ENCODE measurements at regions not wholly inside any gene's neighbourhood (a gene's known extent, or its start where the extent isn't known, plus 50 kb on each side); places are given as distances from the start of the nearest gene placed in this dataset.
"Not testable (repeated sequence)": the region's sequence is repeated elsewhere in the genome, so short reads cannot be mapped to it uniquely, and the experiment has no call there.

DNA sequence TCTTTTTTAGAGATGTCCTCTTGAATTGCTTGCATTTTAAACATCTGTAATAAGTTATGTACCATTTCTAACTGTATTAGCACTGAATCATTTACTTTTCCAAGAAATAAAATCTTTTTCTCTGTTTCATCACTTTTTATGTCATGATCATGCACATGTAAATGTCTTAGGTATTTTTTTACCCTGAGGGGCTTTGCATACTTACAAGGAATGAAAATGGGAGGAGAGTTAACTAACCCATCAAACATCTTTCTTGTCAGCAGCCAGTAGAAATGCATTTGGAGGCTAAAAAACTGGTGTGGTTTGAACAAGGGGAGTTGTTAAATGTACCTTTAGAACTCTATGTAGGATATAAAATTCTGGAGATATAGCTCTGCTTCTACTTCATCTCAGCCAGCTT is 1080.3 kb downstream of the GALC start:
- Histone ChIP-seq H3K79me2 (ENCODE audit: control insufficient read depth, insufficient read depth, low read length) (no peaks in the 10 kb centered on the region), H3K4me2 (ENCODE audit: insufficient read depth, low read length) (no peak overlapping the region), H3K27ac (ENCODE audit: insufficient read depth, low read depth, low read length) (no peak overlapping the region), H4K20me1 (replicated peaks; ENCODE audit: control insufficient read depth, extremely low read depth, insufficient read depth, low read length) (no peaks in the 10 kb centered on the region), H3K9me1 (replicated peaks; ENCODE audit: control insufficient read depth, extremely low read depth, insufficient read depth, low read length) (no peaks in the 10 kb centered on the region), H3K4me1 (ENCODE audit: control insufficient read depth, extremely low read depth, insufficient read depth, low read length) (no peaks in the 10 kb centered on the region), H3K9ac (replicated peaks; ENCODE audit: extremely low read depth, insufficient read depth, low read length) (no peak overlapping the region), H3K36me3 (ENCODE audit: control insufficient read depth in 2 of 2, extremely low read depth in 1 of 2, insufficient read depth in 2 of 2, low read length in 2 of 2) (no peaks in the 10 kb centered on the region), H2AFZ (ENCODE audit: low read depth, low read length) (no peak overlapping the region), H3K4me3 (replicated peaks in 1 of 3; ENCODE audit: insufficient read depth in 1 of 3, low read depth in 1 of 3, low read length in 3 of 3) (no peak overlapping the region), H3K27me3 (ENCODE audit: control insufficient read depth in 2 of 2, insufficient read depth in 2 of 2, low read length in 2 of 2) (no peaks in the 10 kb centered on the region), H3K9me3 (replicated peaks; ENCODE audit: control insufficient read depth, insufficient read depth, low read length) (peaks cover 3% of the 10 kb centered on the region)
- dilution Hi-C loops (cut with MboI; ENCODE audit: extremely low pct_ligation_motif_present, low sequenced_read_pairs): no loop called here
- no peak for DNase-seq (ENCODE audit: low read depth, low spot score)
- ChIA-PET POLR2A (no interaction called here), CTCF (no interaction called here)
- no TSS peak for BruUV-seq (replicated peaks)
- no peak for TF ChIP-seq EZH2 (IDR thresholded peaks at IDR 0.05; ENCODE audit: borderline replicate concordance, low read depth, low read length, severe bottlenecking)
- TF ChIP-seq GATA2 (IDR thresholded peaks at IDR 0.05; ENCODE audit: insufficient read depth, insufficient read length, low read depth, low read length): no peak
- no peak for TF ChIP-seq POLR2A (IDR thresholded peaks at IDR 0.05; ENCODE audit: low read depth, low read length)
- no peak for TF ChIP-seq JUN (IDR thresholded peaks at IDR 0.05; ENCODE audit: borderline replicate concordance, insufficient read depth, insufficient read length, low read depth)
- intact Hi-C loops (cut with micrococcal nuclease): no loop called here
- no peak for FAIRE-seq

DNA sequence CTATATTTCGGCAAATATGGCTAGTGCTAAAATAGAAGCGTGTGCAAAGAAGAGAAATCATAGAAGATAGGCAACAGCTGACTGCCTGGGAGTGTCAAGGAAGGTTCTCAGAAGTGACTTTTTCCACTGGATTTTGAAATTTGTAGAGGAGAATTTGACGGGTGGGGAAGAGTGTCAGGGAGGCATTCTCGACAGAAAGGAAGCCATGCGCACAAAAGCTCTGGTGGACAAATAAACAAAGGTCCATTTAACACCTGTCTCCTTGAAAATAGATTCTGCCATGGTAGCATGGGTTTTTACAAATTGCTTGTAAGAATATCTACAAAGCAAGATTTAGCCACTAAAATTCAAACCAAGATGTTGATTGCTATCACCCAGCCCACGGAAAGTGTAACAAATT is 1081.5 kb downstream of the GALC start:
- no peak overlapping the region for H3K27ac ChIP-seq (ENCODE audit: insufficient read depth, low read depth, low read length)
- H3K9me1 ChIP-seq (replicated peaks; ENCODE audit: control insufficient read depth, extremely low read depth, insufficient read depth, low read length): no peaks in the 10 kb centered on the region
- TF ChIP-seq EZH2 (IDR thresholded peaks at IDR 0.05; ENCODE audit: borderline replicate concordance, low read depth, low read length, severe bottlenecking): no peak
- ChIA-PET POLR2A (no interaction called here), CTCF (no interaction called here)
- H3K9me3 ChIP-seq (replicated peaks; ENCODE audit: control insufficient read depth, insufficient read depth, low read length): peaks cover 3% of the 10 kb centered on the region
- no peaks in the 10 kb centered on the region for H3K36me3 ChIP-seq (ENCODE audit: control insufficient read depth in 2 of 2, extremely low read depth in 1 of 2, insufficient read depth in 2 of 2, low read length in 2 of 2)
- no peaks in the 10 kb centered on the region for H3K27me3 ChIP-seq (ENCODE audit: control insufficient read depth in 2 of 2, insufficient read depth in 2 of 2, low read length in 2 of 2)
- H3K4me1 ChIP-seq (ENCODE audit: control insufficient read depth, extremely low read depth, insufficient read depth, low read length): no peaks in the 10 kb centered on the region
- no TSS peak for BruUV-seq (replicated peaks)
- no peaks in the 10 kb centered on the region for H3K79me2 ChIP-seq (ENCODE audit: control insufficient read depth, insufficient read depth, low read length)
- H2AFZ ChIP-seq (ENCODE audit: low read depth, low read length): no peak overlapping the region
- intact Hi-C loops (cut with micrococcal nuclease): no loop called here
- no peak for DNase-seq (ENCODE audit: low read depth, low spot score)
- no peak overlapping the region for H3K9ac ChIP-seq (replicated peaks; ENCODE audit: extremely low read depth, insufficient read depth, low read length)
- dilution Hi-C loops (cut with MboI; ENCODE audit: extremely low pct_ligation_motif_present, low sequenced_read_pairs): no loop called here
- H3K4me3 ChIP-seq (replicated peaks in 1 of 3; ENCODE audit: insufficient read depth in 1 of 3, low read depth in 1 of 3, low read length in 3 of 3): no peak overlapping the region
- no peaks in the 10 kb centered on the region for H4K20me1 ChIP-seq (replicated peaks; ENCODE audit: control insufficient read depth, extremely low read depth, insufficient read depth, low read length)
- H3K4me2 ChIP-seq (ENCODE audit: insufficient read depth, low read length): no peak overlapping the region
- no peak for FAIRE-seq

DNA sequence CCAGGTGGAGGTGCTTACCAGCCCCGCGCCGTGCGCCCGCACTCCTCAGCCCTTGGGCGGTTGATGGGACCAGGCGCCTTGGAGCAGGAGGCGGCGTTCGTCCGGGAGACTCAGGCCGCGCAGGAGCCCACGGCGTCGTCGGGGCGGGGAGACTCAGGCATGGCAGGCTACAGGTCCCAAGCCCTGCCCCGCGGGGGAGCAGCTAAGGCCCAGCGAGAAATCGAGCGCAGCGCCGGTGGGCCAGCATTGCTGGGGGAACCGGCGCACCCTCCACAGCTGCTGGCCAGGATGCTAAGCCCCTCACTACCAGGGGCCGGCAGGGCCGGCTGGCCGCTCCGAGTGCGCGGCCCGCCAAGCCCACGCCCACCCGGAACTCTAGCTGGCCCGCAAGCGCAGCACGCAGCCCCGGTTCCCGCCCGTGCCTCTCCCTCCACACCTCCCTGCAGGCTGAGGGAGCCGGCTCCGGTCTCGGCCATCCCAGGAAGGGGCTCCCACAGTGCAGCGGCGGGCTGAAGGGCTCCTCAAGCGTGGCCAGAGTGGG is 1087.5 kb downstream of the GALC start:
- intact Hi-C loops (cut with micrococcal nuclease); CTCF ChIA-PET: not testable (repeated sequence)

More for the DNA sequence above, 1087.5 kb downstream of the GALC start:
- H3K4me3 ChIP-seq (replicated peaks in 1 of 3; ENCODE audit: insufficient read depth in 1 of 3, low read depth in 1 of 3, low read length in 3 of 3); FAIRE-seq; H3K4me1 ChIP-seq (ENCODE audit: control insufficient read depth, extremely low read depth, insufficient read depth, low read length); H4K20me1 ChIP-seq (replicated peaks; ENCODE audit: control insufficient read depth, extremely low read depth, insufficient read depth, low read length); H3K9ac ChIP-seq (replicated peaks; ENCODE audit: extremely low read depth, insufficient read depth, low read length); dilution Hi-C loops (cut with MboI; ENCODE audit: extremely low pct_ligation_motif_present, low sequenced_read_pairs); H3K36me3 ChIP-seq (ENCODE audit: control insufficient read depth in 2 of 2, extremely low read depth in 1 of 2, insufficient read depth in 2 of 2, low read length in 2 of 2); H3K27me3 ChIP-seq (ENCODE audit: control insufficient read depth in 2 of 2, insufficient read depth in 2 of 2, low read length in 2 of 2); H3K27ac ChIP-seq (ENCODE audit: insufficient read depth, low read depth, low read length); H3K9me1 ChIP-seq (replicated peaks; ENCODE audit: control insufficient read depth, extremely low read depth, insufficient read depth, low read length); DNase-seq (ENCODE audit: low read depth, low spot score); H3K79me2 ChIP-seq (ENCODE audit: control insufficient read depth, insufficient read depth, low read length); POLR2A ChIA-PET; BruUV-seq (replicated peaks); H2AFZ ChIP-seq (ENCODE audit: low read depth, low read length); H3K9me3 ChIP-seq (replicated peaks; ENCODE audit: control insufficient read depth, insufficient read depth, low read length); H3K4me2 ChIP-seq (ENCODE audit: insufficient read depth, low read length): not testable (repeated sequence)
